GM18951 (cell line): ENCODE measurements at regions not wholly inside any gene's neighbourhood (a gene's known extent, or its start where the extent isn't known, plus 50 kb on each side); places are given as distances from the start of the nearest gene placed in this dataset.
"Not testable (repeated sequence)": the region's sequence is repeated elsewhere in the genome, so short reads cannot be mapped to it uniquely, and the experiment has no call there.

Experiments
- POLR2A ChIP-seq: IDR thresholded peaks from 4 replicates; pipeline ENCODE4 v1.6.1; 2011; ENCODE audit warnings: mild to moderate bottlenecking; ENCODE audit not compliant: insufficient read length, insufficient read depth; ENCODE audit errors: extremely low read depth
- in situ Hi-C: fragments of 300-500 bp; cut with MboI; formaldehyde crosslinking; loops from one replicate; pipeline ENCODE4 v1.12.0; 2022; ENCODE audit warnings: low sequenced_read_pairs, mixed read lengths, inconsistent platforms; ENCODE audit not compliant: unreplicated experiment

DNA sequence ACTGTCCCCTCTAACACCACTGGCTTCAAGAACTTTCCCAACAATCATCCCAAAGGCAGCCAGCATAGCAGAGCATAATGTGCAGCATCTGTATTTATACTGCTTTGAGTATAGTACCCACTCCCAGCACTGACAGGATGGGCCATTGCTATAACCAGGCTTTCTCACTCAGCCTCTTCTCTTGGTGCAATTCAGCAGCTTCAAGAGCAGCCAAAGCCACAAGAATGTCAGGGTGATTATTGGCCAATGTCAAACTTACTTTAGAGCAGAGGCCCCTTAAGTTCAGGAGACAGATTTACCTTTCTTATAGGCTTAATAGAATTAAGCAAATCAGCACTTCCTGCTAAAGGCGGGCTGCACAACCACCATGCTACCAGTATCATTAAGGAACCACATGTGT, 232.4 kb upstream of the RSPO3 start:
- in situ Hi-C loops: no loop called here
- no peak for TF ChIP-seq POLR2A

DNA sequence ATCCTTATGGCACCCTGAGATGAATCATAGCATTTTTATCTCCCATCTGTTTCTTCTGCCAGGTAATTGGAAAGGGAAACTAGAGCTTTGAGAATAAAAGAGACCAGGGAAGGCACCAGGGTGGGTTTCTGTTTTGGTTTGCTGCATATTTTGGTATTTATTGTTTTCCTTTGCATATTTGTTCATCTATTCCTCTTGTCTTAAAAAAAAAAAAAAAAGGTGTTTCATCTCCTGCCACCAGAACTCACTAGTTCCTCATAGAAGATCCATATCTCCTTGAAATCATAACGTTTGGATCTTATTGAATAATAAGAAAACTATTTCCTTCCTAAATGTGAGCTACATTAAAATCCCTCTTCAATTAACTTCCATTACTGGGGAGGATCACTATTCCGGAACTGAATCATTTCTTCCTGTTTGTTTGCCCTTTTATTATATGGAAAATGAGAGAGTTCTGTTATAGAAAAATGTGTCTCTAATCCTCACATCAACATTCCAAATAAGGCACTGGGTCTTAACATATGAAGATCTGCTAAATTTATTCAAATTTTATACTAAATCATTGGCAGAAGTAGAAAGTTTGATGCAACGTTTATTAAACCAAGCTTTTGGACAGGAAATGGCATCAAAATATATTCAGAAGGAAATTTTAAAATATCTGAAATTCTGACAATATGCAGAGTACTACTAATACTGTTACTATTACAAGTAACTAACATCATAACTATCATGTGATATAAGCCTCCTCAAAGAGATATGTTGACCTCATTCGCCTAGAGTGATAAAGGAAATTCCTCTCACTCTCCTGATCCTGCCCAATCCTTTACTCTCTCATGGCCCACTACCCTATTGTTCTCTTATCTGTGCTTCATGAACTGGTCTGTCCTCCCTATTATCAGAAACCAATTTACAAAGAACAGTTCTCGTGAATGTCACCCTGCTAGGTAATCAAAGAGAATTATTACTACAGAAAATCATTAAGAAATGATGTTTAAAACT, 229.4 kb upstream of the RSPO3 start:
- in situ Hi-C loops: no loop called here
- TF ChIP-seq POLR2A: no peak

DNA sequence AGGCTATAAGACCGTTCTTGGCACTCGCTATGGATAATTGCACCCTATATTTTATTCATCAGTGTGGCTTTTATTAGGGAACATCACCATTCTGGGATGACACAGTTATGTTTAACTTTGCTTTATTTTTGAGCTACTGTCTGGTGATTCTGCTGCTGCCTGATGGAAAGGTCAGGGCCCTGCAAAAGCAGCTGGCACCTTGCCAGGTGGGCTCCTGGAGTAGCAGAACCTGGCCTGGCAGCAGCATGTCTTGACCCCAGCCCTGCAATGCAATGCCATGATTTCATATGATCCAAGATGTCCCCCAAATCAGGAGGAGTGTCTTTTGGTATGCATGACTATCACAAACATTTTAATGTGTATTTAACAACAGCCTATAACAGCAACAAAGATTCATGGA, 228.4 kb upstream of the RSPO3 start:
- TF ChIP-seq POLR2A: no peak
- in situ Hi-C loops: no loop called here

DNA sequence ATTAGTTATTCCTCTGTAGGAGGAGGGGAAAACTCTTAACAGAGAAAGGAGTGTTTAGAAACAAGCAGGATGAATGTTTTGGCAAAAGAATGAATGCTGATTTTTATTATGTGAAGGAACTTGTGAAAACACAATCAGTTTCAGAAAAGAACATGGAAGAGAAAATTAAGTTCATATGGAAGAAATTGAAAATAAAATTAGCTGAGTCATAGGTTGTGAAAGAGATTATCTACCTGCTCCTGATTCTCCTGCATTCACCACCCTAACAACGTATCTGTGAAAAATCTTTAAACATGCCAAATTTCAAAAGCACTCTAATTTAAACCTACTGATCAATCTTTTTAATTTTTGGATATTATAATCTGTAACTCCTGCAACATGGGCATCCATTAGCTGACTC, 227.3 kb upstream of the RSPO3 start:
- TF ChIP-seq POLR2A: no peak
- in situ Hi-C loops: no loop called here

DNA sequence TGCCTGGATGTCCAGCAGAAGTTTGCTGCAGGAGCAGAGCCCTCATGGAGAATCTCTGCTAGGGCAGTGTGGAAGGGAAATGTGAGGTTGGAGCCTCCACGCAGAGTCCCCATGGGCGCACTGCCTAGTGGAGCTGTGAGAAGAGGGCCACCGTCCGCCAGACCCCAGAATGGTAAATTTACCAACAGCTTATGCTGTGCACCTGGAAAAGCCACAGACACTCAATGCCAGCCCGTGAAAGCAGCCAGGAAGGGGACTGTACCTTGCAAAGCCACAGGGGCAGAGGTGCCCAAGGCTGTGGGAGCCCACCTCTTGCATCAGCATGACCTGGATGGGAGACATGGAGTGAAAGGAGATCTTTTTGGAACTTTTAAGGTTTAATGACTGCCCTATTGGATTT, 225.6 kb upstream of the RSPO3 start:
- in situ Hi-C loops: not testable (repeated sequence)

DNA sequence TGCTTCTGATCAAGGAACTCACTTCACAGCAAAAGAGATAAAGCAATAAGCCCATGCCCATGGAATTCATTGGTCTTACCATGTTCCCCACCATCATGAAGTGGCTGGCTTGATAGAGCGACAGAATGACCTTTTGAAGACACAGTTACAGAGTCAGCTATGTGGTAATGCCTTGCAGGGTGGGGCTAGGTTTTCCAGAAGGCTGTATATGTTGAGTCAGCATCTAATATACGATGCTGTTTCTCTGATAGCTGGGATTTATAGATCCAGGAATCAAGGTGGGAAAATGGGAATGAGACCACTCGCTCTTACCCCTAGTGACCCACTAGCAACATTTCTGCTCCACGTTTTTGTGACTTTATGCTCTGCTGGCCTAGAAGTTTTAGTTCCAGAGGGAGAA, 220.7 kb upstream of the RSPO3 start:
- no peak for TF ChIP-seq POLR2A
- in situ Hi-C loops: no loop called here

DNA sequence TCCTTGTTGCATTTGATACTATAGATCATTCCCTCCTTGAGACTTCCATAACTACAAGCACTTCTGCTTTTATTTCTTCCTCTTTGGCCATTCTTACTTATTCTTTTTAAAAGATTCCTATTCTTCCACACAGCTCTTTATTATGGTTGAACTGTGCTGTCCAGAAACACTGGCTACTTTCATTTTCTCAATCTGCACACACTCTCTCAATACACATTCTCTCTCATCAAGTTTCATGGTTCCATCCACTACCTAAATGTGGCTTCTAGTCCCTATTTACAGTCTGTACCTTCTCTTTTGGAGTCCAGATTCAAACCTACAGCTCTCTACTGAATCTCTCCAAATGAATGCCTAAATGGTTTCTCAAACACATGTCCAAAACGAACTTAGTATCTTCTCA, 214.3 kb upstream of the RSPO3 start:
- in situ Hi-C loops: no loop called here
- no peak for TF ChIP-seq POLR2A

DNA sequence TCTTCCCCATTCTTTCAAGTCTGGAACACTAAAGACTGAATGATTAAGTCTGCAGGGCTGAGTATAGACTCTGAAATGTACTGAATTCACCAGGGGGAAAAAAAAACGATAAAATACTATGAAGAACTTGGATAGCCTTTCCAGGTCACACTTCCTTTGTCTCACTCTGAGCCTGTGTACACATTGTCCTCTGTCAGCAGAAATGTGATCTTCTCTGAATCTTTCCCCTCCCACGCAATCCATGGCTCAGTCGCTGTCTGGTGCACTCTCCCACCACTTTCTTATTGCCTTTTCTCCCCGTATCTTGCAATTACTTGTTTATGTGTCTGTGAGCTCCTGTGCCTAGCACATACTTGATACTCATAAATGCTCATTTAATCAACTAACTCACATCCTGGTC, 212.6 kb upstream of the RSPO3 start:
- in situ Hi-C loops: no loop called here

DNA sequence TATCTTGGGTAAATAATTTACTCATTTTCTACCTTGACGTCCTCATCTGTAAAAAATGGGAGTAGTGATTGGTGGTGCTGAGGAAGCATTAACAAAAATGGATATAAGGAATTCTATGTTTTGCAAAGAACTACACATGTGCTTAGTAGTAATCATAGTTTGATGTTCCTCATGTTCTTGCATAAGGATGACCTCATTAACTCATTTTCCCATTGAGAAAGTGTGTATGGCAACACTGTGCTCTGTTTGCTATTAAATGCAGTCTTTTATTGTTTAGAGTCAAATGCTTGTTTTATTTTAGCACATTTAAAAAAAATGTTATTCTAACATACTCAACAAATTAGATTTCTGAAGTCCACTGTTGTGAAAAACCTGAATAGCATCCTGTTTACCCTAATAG, 211.2 kb upstream of the RSPO3 start:
- in situ Hi-C loops: no loop called here
- TF ChIP-seq POLR2A: no peak

More for the DNA sequence above, 212.6 kb upstream of the RSPO3 start:
- TF ChIP-seq POLR2A: no peak

DNA sequence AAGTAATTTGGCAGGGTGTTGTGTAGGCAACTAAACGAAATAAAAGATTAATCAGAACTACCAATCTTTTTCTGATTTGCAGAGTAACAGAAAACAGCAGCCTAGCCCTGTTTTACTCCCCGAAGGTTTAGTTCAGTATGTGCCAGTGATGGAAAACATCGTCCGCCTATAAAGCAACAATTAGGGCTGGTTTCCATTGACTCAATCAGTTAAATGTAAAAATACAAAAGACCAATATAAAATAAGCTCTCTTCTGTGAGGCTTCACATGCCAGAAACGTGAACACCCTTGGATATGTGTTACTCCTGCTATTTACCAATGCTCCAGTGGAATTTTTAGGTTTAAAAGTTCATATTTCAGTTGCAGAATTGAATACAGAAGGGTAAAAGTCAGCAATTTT, 210.5 kb upstream of the RSPO3 start:
- in situ Hi-C loops: no loop called here
- TF ChIP-seq POLR2A: no peak

DNA sequence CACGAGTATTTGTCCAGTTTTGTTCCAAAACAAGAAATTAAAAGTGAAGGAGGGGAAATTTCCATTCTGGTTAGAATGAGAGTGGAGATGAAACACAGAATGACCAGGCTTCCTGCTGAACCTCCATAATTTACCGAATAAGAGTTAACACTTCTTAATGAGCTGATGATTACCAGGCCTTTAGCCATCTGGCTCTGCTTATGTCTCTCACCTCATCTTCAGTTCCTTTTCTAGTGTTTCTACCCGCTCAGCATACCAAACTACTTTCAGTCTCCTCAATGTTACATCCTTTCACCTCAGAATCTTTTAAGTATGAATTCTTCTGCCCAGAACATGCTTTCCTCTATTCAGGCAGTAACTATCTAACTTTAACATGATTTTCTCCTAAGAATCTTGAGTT, 209.0 kb upstream of the RSPO3 start:
- TF ChIP-seq POLR2A: no peak
- in situ Hi-C loops: no loop called here

DNA sequence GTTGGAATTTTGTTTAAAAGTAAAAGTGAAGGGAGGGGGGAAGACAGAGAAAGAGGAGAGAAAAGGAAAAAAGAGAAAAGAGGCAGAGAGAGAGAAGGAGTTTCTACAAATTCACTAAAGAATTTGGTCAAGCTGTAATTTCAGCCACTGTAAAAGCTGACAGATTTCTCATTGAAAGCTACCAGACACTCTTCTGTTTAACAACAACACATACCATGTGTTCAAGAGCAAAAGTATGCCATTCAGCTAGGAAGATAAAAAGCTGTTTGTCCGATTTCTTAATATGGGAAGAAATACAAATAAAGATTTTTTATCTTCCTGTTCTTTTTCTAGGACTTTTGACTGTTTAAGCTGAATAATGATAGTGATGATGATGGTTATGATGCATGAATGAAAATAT, 204.8 kb upstream of the RSPO3 start:
- in situ Hi-C loops: no loop called here
- no peak for TF ChIP-seq POLR2A

DNA sequence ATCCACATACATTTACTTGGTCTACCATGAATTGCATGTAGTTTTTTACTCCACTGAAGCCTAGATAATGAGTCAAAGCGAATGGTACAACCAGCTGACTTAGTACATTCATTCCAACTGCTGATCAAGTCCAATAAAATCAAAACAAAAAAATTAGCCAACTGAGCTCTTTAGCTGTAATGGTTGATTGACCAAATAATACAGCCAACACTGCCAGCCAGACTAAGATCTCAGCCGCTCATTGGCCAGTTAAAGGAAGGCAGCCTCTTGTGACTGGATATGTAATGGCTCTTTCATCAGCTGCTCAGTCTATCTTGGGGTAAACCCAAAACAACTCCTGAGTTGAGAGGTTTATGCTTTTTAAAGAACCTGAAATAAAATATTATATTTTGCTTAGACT, 204.3 kb upstream of the RSPO3 start:
- TF ChIP-seq POLR2A: no peak
- in situ Hi-C loops: no loop called here

DNA sequence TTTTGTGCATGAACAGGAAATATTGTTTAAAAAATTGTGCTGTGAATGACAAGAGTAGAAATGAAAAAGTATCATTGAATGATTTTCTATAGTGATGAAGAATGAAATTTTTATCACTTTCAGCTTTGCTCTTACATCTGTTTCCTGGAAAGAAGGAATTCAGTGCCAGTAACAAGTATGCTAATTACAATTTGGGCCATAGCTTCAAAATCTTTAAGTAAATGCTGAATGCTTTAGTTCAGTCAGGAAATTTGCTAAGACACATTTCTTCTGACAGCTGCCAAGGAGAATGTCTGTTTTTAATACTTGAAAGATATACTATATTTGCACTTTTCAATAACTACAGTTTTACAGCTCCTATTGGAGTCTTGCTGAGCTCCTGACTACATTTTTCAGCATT, 203.7 kb upstream of the RSPO3 start:
- in situ Hi-C loops: no loop called here
- no peak for TF ChIP-seq POLR2A
